Mucosa of descending colon (tissue), 3 donors: ENCODE measurements at regions not wholly inside any gene's neighbourhood (a gene's known extent, or its start where the extent isn't known, plus 50 kb on each side); places are given as distances from the start of the nearest gene placed in this dataset.
A peak's percentile ranks its signal among the peaks of the same experiment; 100 is the strongest.

Experiments
- ATAC-seq: fragments of 200-7000 bp; cut with Tn5 transposase; one replicate; pipeline ENCODE4 v1.9.1; 2020; ENCODE audit warnings: mild to moderate bottlenecking, moderate library complexity
- DNase-seq, 3 donors: peaks; one replicate each; pipeline ENCODE4 v3.0.0-alpha.2; 2020
- H3K36me3 ChIP-seq: fragments of 200-600 bp; one replicate; pipeline ENCODE4 v1.8.0; 2021; ENCODE audit warnings: low read depth, mild to moderate bottlenecking
- H3K4me1 ChIP-seq: fragments of 200-600 bp; one replicate; pipeline ENCODE4 v1.8.0; 2021; ENCODE audit warnings: low read depth, mild to moderate bottlenecking
- H3K4me3 ChIP-seq: fragments of 200-600 bp; one replicate; pipeline ENCODE4 v1.8.0; 2021; ENCODE audit warnings: mild to moderate bottlenecking
- H3K9me3 ChIP-seq: fragments of 200-600 bp; one replicate; pipeline ENCODE4 v1.8.0; 2021; ENCODE audit warnings: mild to moderate bottlenecking
- intact Hi-C, 2 donors: fragments of 100-400 bp; cut with DNase I in 1 of 2; cut with micrococcal nuclease in 1 of 2; formaldehyde crosslinking; loops; one replicate each; pipeline versions ENCODE4 v1.11.0 to v1.11.1; 2022; cut with DNase I, micrococcal nuclease
- TF ChIP-seq, protein P1 (sequence below): fragments of 200-600 bp; IDR thresholded peaks from one replicate; pipeline ENCODE4 v1.8.0; 2022; ENCODE audit warnings: antibody characterized with exemption, mild to moderate bottlenecking
- donor health status: DM: no; HTN: no; CAD: no; lungs with moderate emphysema.
- donor health status: DM: no; HTN: no; CAD: no.
- donor health status: DM: no; HTN: yes; CAD: no.

DNA sequence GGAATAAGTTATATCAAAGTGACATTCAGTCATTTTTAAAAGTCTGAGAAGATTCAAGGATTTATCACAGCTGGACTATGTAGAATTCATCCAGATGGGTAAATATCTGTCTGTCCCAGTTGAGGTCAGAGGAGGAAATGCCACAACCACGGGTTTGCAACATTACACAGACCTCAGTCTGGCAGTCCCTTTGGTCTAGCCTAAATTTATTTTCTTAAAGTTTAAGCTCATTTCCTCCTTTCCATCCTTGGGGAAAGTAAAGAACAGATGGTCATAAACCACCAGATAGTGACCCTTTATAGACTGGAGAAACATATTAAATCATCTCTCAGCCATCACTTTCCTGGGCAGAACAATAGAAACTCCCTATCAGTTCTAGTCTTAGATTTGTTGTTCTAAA, 238.4 kb upstream of the DDI1 start:
- intact Hi-C loops: no loop called here
- Histone ChIP-seq H3K4me3 (no peak overlapping the region), H3K36me3 (no peaks in the 10 kb centered on the region), H3K9me3 (no peaks in the 10 kb centered on the region), H3K4me1 (no peaks in the 10 kb centered on the region)
- no peak for ATAC-seq
- no peak for DNase-seq
- TF ChIP-seq, protein P1, sequence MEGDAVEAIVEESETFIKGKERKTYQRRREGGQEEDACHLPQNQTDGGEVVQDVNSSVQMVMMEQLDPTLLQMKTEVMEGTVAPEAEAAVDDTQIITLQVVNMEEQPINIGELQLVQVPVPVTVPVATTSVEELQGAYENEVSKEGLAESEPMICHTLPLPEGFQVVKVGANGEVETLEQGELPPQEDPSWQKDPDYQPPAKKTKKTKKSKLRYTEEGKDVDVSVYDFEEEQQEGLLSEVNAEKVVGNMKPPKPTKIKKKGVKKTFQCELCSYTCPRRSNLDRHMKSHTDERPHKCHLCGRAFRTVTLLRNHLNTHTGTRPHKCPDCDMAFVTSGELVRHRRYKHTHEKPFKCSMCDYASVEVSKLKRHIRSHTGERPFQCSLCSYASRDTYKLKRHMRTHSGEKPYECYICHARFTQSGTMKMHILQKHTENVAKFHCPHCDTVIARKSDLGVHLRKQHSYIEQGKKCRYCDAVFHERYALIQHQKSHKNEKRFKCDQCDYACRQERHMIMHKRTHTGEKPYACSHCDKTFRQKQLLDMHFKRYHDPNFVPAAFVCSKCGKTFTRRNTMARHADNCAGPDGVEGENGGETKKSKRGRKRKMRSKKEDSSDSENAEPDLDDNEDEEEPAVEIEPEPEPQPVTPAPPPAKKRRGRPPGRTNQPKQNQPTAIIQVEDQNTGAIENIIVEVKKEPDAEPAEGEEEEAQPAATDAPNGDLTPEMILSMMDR: no peak

DNA sequence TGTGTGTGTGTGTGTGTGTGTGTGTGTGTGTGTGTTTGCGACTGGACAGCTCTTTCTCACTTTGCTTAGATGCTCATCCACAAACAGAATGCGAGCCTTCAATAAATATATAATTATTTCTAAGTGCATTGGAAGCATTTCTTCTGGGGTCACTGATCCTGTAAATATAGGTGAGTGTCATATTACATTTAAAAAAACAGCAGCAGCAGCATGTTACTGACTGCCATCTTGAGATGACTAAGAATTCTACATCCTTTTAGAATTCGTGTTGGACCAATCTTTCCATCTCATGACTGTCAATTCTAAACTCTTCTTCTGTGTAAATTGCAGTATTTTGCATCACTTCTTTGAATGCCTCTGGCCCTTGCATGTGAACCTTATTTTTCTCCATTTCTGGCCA, 238.0 kb upstream of the DDI1 start:
- no peaks in the 10 kb centered on the region for H3K36me3 ChIP-seq
- intact Hi-C loops: no loop called here
- H3K9me3 ChIP-seq: no peaks in the 10 kb centered on the region
- no peak for DNase-seq
- TF ChIP-seq, protein P1: no peak
- H3K4me1 ChIP-seq: no peaks in the 10 kb centered on the region
- no peak overlapping the region for H3K4me3 ChIP-seq
- no peak for ATAC-seq

DNA sequence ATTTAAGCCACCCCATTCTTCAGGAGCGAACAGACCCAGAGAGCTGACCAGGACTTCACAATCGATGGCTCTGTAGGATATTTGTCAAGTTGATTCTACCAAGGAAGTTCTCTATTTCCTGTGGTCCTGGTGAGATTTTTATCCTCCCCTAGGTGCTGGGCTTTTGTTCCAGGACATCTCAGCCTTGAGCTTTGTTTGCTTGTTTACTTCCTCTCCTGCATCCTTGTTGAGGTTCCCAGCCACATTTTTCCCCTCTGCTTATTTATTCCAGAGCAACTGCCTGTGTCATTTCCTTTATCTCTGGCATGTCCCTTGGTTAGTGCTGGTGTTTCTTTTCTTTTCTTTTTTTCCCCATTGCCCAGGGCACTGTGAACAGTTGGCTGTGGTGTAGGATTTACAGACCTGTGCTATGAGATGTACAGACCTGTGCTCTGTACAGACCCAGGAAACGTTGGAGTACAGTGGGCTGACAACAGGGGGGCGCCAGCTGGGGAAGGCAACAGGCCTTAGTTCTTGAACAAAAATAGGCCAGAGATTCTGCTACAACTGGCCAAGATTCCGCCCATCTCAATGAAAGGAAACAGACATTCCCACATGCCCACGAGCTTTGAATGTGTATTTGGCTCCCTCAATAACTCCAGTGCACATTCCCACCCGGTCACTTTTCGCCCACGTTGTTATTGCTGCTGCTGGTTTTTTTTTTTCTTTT, 235.9 kb upstream of the DDI1 start:
- H3K4me1 ChIP-seq: no peaks in the 10 kb centered on the region

DNA sequence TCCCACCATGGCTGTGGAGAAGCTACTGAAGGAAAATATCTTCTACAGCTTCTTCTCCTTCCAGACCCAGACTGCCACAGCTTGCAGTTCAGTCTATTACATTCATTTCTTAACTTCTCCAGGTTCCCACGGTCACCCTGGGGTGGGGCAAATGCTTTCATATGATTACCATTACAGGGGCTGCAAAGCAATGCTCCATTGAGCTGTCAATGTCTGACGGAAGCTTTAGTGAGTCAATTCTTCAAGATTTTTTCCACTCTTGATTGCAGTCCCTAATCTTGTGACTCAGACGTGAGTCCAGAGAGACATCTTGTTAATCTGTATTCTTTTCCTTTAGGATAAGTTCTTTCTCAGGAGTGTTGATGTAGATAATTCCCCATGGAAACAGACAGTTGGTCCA, 233.4 kb upstream of the DDI1 start:
- H3K9me3 ChIP-seq: no peaks in the 10 kb centered on the region
- H3K4me3 ChIP-seq: no peak overlapping the region
- H3K4me1 ChIP-seq: peaks cover 7% of the 10 kb centered on the region
- intact Hi-C loops: no loop called here
- ATAC-seq: no peak
- DNase-seq: no peak
- TF ChIP-seq, protein P1: no peak
- H3K36me3 ChIP-seq: no peaks in the 10 kb centered on the region

More for the DNA sequence above, 235.9 kb upstream of the DDI1 start:
- Histone ChIP-seq H3K4me3 (no peak overlapping the region), H3K9me3 (no peaks in the 10 kb centered on the region), H3K36me3 (no peaks in the 10 kb centered on the region)
- TF ChIP-seq, protein P1: no peak
- ATAC-seq: no peak
- no peak for DNase-seq
- intact Hi-C loops: no loop called here

DNA sequence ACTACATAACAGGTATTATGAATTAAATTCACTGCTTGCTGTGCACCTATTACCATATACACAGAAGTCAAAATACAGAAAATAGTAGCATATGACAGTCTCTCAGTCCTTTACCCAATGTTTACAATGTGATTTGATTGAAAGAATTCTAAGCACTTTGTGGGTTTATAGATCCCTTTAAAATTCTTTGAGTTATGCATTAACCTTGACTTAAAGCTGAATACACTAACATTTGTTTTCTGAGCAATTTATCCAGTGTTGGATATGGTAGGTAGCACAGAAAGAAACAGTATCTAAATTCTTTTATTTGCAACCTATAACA, 230.8 kb upstream of the DDI1 start:
- ATAC-seq (peak; percentile 79), DNase-seq (no peak)
- TF ChIP-seq, protein P1: no peak
- Histone ChIP-seq H3K4me1 (peaks cover 7% of the 10 kb centered on the region), H3K36me3 (no peaks in the 10 kb centered on the region), H3K4me3 (no peak overlapping the region), H3K9me3 (no peaks in the 10 kb centered on the region)
- intact Hi-C loops: no loop called here
